A673 (cell line): ENCODE measurements at regions not wholly inside any gene's neighbourhood (a gene's known extent, or its start where the extent isn't known, plus 50 kb on each side); places are given as distances from the start of the nearest gene placed in this dataset.

Experiments used
- EZH2 ChIP-seq: fragments of 200-600 bp; sonication (generic); IDR thresholded peaks from 2 replicates; pipeline ENCODE4 v1.6.1; 2017; ENCODE audit warnings: borderline replicate concordance, low read depth, mild to moderate bottlenecking, mixed read lengths, antibody characterized with exemption, low read length; ENCODE audit not compliant: poor library complexity, severe bottlenecking
- TF ChIP-seq, protein P1 (sequence below): fragments of 300-800, 200-600 bp; sonication (generic); conservative IDR thresholded peaks from 2 replicates; pipeline ENCODE4 v1.5.1; 2017; ENCODE audit warnings: low read depth, mild to moderate bottlenecking, antibody characterized with exemption, low read length, moderate library complexity, mixed read lengths

DNA sequence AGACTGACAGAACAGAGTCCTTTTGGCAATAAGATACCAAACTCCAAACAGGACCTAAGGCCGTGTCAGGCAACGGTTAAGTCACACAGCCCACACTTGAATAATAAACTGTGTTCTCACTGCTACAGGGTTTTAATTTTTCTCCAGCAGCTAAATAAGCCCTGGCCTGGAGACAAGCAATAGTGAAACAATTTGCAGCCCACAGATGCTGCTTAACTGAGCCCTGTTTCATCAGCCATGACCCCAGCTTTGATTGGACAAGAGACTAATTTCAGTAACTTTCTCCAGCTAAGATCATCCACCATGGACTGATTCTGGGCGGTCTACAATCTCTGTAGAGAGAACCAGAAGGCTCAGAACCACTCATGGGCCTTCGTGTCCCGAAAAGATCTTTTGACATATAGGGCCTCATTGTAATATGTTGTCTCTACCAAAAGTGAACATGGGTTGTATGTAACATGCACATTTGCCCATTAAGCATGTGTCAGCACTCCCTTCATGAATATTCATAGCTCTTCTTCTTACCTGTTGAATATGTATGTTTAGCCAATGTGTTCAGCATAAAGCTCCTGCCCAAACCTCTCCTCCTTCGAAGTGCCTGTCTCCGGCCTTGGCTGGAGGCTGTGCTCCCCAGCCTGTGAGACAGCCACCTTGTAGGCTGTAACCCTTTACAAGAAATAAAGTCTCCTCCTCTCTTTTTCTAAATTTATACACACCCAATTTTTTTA, 223.1 kb upstream of the AKR1E2 start:
- TF ChIP-seq, protein P1, sequence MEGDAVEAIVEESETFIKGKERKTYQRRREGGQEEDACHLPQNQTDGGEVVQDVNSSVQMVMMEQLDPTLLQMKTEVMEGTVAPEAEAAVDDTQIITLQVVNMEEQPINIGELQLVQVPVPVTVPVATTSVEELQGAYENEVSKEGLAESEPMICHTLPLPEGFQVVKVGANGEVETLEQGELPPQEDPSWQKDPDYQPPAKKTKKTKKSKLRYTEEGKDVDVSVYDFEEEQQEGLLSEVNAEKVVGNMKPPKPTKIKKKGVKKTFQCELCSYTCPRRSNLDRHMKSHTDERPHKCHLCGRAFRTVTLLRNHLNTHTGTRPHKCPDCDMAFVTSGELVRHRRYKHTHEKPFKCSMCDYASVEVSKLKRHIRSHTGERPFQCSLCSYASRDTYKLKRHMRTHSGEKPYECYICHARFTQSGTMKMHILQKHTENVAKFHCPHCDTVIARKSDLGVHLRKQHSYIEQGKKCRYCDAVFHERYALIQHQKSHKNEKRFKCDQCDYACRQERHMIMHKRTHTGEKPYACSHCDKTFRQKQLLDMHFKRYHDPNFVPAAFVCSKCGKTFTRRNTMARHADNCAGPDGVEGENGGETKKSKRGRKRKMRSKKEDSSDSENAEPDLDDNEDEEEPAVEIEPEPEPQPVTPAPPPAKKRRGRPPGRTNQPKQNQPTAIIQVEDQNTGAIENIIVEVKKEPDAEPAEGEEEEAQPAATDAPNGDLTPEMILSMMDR = no peak
- TF ChIP-seq EZH2 = no peak
